Fibroblast of the aortic adventitia (primary cell): ENCODE measurements at regions not wholly inside any gene's neighbourhood (a gene's known extent, or its start where the extent isn't known, plus 50 kb on each side); places are given as distances from the start of the nearest gene placed in this dataset.

Source experiments
- DNase-seq: peaks from one replicate; pipeline ENCODE4 v3.0.0-alpha.2; 2010; ENCODE audit warnings: low read depth
- H3K4me3 ChIP-seq: 2 replicates; pipeline ENCODE4 v1.5.1; 2011; ENCODE audit warnings: low read depth, mild to moderate bottlenecking, control low read depth, low read length, moderate library complexity
- TF ChIP-seq, protein P1 (sequence below): IDR thresholded peaks from 2 replicates; pipeline ENCODE4 v1.5.1; 2011; ENCODE audit warnings: mild to moderate bottlenecking, low read length, control low read depth, inconsistent platforms; ENCODE audit not compliant: insufficient read depth

DNA sequence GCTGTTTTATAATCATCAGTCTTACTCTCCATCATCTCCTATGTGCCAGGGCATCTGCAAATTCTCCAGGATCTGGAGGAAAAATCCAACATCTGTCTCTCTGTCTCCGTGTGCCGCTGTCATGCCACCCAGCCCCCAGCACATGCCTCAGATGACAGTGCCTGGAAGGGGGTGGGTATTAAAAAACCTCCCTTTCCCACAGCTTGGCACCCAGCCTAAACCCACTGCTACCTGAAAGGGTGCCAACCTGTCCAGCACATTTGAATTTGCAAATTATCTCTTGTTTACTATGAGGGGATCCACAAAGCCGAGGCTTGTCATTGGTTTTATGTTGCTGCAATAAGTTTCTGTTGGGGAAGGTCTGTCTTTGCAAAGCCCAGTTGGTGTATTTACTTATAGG, 73.1 kb downstream of the EMX2 start:
- DNase-seq: no peak
- TF ChIP-seq, protein P1, sequence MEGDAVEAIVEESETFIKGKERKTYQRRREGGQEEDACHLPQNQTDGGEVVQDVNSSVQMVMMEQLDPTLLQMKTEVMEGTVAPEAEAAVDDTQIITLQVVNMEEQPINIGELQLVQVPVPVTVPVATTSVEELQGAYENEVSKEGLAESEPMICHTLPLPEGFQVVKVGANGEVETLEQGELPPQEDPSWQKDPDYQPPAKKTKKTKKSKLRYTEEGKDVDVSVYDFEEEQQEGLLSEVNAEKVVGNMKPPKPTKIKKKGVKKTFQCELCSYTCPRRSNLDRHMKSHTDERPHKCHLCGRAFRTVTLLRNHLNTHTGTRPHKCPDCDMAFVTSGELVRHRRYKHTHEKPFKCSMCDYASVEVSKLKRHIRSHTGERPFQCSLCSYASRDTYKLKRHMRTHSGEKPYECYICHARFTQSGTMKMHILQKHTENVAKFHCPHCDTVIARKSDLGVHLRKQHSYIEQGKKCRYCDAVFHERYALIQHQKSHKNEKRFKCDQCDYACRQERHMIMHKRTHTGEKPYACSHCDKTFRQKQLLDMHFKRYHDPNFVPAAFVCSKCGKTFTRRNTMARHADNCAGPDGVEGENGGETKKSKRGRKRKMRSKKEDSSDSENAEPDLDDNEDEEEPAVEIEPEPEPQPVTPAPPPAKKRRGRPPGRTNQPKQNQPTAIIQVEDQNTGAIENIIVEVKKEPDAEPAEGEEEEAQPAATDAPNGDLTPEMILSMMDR: no peak
- no peak overlapping the region for H3K4me3 ChIP-seq

DNA sequence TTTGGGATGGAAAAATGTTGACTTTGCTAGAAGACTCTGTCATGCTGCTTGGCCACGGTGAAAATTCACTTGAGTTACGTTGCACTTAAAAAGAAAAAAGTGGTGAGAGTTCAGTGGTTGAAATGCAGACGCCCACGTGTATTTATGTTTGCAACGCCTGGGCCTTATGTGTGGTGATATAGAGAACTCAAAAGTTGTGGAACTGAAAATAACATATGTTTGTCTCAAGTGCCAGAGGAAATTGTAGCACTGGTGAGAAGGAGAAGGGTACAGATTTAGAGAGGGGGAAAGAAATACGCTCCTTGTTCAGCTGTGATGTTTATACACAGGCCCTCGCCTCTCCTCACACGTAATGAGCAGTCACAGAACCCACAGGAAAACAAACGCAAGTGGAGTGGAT, 73.6 kb downstream of the EMX2 start:
- no peak overlapping the region for H3K4me3 ChIP-seq
- no peak for DNase-seq
- TF ChIP-seq, protein P1: no peak

DNA sequence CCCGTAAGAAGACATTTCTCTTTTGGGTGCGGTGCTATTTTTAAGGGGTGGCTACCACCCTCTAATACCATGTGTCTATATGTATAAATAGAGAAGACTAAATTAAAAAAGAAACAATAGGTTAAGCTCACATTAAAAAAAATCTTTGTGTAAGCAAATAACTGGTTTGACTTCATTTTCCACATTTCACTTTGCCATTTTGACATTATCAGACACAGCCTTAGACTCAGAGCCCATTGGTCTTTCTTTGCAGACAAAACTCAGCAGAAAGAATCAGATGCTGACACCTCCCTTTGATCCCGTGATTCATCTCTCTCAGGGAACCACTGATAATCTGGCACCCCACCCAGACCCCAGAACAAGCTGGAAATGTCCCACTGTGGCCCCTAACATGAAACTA, 74.5 kb downstream of the EMX2 start:
- TF ChIP-seq, protein P1: no peak
- no peak overlapping the region for H3K4me3 ChIP-seq

DNA sequence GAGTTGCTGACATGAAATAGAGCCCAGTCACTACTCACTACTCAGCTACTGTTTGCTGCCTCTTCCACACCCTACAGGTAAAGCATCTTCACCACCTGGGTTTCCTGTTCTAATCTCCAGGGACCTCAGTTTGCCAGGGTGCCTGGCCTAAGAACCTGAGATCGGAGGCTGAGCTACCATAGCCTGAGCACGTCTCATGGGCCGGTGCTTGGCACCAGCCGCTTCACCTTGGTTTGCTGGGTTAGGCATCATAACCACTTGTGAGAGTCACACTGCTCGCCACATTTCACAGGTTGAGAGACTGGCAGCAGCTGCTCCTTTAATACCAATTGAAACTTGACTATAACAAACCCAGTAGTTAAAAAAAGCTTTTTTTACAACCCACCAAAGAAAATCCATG, 75.1 kb downstream of the EMX2 start:
- TF ChIP-seq, protein P1: no peak
- no peak overlapping the region for H3K4me3 ChIP-seq
- no peak for DNase-seq

More for the DNA sequence above, 74.5 kb downstream of the EMX2 start:
- DNase-seq: no peak

DNA sequence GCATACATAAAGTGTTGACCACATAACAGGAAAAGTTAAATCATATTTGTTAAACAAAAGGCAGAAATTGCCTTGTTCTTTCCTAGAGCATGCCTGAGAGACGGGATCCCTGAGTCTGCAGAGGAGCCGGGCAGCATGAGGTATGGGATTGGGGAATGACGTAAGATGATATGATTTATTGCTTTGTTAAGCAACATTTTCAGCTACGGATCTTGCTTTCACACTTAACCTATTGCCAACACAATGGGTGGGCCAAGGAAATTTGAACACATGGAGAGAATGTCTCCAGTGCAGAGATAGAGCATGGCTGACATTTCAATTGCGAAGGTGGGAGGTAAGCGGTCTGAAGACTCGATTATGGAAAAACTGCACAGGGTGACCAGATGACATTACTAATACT, 76.7 kb downstream of the EMX2 start:
- TF ChIP-seq, protein P1: no peak
- no peak for DNase-seq
- no peak overlapping the region for H3K4me3 ChIP-seq

DNA sequence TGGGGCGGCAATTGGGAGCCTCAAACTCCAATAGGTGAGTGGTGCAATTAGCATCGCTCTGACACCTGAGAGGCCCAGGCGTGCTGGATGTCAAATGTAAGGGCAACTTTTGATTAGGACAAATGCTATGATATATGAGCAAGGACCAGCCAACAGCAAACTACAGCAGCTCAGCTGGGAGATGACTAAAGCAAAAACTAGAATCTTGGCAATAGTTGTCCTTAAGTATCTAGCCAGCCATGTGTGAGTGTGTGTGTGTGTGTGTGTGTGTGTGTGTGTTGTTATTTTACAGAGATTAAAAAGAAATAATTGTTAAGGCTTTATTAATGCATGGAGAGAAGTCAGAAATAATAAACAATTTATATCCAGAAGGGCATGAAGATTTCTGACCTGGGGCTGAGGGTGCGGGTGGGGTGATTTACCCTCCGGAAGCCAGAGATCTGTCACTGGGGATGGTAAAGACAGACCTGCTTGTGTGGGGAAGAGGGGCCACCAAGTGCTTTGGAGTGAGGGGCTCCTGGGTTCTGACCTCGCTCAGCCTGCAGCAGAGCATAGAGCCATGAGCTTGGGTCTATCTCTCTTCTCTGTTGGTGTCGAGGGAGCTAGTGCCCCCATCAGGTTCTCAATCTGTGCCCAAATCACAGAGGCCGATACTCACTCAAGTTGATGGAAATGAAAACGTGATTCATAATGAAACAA, 77.3 kb downstream of the EMX2 start:
- no peak for DNase-seq
- TF ChIP-seq, protein P1: no peak
- no peak overlapping the region for H3K4me3 ChIP-seq

DNA sequence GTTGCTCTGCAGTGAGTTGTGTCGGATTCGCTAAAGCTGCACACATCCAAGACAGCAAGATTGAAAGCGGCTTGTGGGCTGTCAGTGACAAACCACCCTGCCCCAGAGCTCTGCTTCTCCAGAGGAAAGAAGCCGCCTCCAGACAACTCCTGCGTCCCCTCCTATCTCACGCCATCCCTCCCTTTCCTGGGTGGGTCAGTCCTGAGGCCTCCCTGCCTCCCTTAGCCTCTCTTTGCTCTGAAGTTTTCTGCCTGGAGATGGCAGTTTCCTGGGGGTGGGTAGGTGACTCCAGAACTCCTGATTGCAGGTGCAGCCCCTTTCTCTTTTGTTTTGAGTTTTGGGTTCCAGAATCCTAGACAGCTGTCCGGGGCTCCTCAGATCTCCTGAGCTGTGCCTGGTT, 78.7 kb downstream of the EMX2 start:
- no peak overlapping the region for H3K4me3 ChIP-seq
- TF ChIP-seq, protein P1: no peak
- DNase-seq: no peak
